ENCODE measurements at regions not wholly inside any gene's neighbourhood (a gene's known extent, or its start where the extent isn't known, plus 50 kb on each side); places are given as distances from the start of the nearest gene placed in this dataset.

- TF ChIP-seq ZNF501 (tag by site-specific recombination; IDR thresholded peaks at IDR 0.05) (no peak), MEIS1 (CRISPR knock-in tag; IDR thresholded peaks at IDR 0.05; ENCODE audit: borderline replicate concordance) (0 out of 2 replicates have a peak, but pooled peaks have one; percentile 21), HOXD13 (CRISPR knock-in tag; IDR thresholded peaks at IDR 0.05; ENCODE audit: borderline replicate concordance) (0 out of 2 replicates have a peak, but pooled peaks have one; percentile 19), TRIM28 (IDR thresholded peaks at IDR 0.05; ENCODE audit: borderline replicate concordance, low read length) (peak; percentile 92), ZNF311 (tag by site-specific recombination; IDR thresholded peaks at IDR 0.05; ENCODE audit: borderline replicate concordance) (no peak), ZNF223 (tag by site-specific recombination; IDR thresholded peaks at IDR 0.05) (no peak), TCF7L2 (IDR thresholded peaks at IDR 0.05; ENCODE audit: borderline replicate concordance, low read depth, low read length) (peak; percentile 90)
- TF ChIP-seq, protein P1, sequence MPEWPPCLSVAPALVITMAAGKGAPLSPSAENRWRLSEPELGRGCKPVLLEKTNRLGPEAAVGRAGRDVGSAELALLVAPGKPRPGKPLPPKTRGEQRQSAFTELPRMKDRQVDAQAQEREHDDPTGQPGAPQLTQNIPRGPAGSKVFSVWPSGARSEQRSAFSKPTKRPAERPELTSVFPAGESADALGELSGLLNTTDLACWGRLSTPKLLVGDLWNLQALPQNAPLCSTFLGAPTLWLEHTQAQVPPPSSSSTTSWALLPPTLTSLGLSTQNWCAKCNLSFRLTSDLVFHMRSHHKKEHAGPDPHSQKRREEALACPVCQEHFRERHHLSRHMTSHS (tag by site-specific recombination; IDR thresholded peaks at IDR 0.05), result no peak
- H3K4me3 ChIP-seq (ENCODE audit: low read depth, low read length), result no peak overlapping the region
- H3K36me3 ChIP-seq (ENCODE audit: control insufficient read depth in 2 of 2, insufficient read depth in 1 of 2, low read length in 2 of 2), result no peaks in the 10 kb centered on the region
- no peaks in the 10 kb centered on the region for H3K9me3 ChIP-seq (ENCODE audit: control insufficient read depth, insufficient read depth, low read depth, low read length)
- no peaks in the 10 kb centered on the region for H3K4me1 ChIP-seq (ENCODE audit: control insufficient read depth, insufficient read depth, low read length)
- no peak overlapping the region for H3K27ac ChIP-seq (ENCODE audit: extremely low read depth, low read depth, low read length)
- ChIA-PET POLR2A (interaction anchor here (0.7 kb wide), 1 partner anchor 42 kb away, joined by 5 read pairs; no protein-coding TSS in a partner anchor), CTCF (no interaction called here)
These were observed 472.8 kb upstream of the ADARB2 start for GRCh38 chr10:2210088-2210487.

DNA sequence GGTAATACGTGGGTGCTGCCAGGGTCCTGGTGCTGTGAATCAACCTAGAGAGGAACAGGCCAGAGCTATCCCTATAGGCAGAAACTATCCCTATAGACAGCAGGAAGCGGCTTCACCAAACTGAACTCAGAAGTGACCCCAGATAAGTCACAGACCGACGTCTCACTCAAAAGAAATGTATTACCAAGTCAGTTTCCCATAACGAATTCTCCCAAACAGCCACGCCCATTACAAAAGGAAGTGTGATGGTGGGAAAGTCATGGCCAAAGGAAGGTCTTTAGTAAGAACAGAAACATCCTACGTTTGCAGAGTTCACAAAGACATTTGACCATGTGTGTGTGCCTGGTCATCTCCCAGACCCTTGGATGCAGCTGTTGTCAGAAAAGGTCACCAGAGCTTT is 470.8 kb upstream of the ADARB2 start:
- no peak overlapping the region for H3K27ac ChIP-seq (ENCODE audit: extremely low read depth, low read depth, low read length)
- POLR2A ChIA-PET, result no interaction called here
- CTCF ChIA-PET, result no interaction called here

GRCh38 chr10:2207246-2207922 is 470.1 kb upstream of the ADARB2 start:
- CTCF ChIA-PET, result no interaction called here
- Histone ChIP-seq H3K36me3 (ENCODE audit: control insufficient read depth in 2 of 2, insufficient read depth in 1 of 2, low read length in 2 of 2) (no peaks in the 10 kb centered on the region), H3K9me3 (ENCODE audit: control insufficient read depth, insufficient read depth, low read depth, low read length) (no peaks in the 10 kb centered on the region), H3K4me3 (ENCODE audit: low read depth, low read length) (no peak overlapping the region), H3K27ac (ENCODE audit: extremely low read depth, low read depth, low read length) (no peak overlapping the region), H3K4me1 (ENCODE audit: control insufficient read depth, insufficient read depth, low read length) (no peaks in the 10 kb centered on the region)
- POLR2A ChIA-PET, result no interaction called here
- TF ChIP-seq ZNF677 (tag by site-specific recombination; IDR thresholded peaks at IDR 0.05) (no peak), ZNF202 (tag by site-specific recombination; IDR thresholded peaks at IDR 0.05; ENCODE audit: borderline replicate concordance) (no peak), YY2 (tag by site-specific recombination; IDR thresholded peaks at IDR 0.05) (no peak), ZNF221 (tag by site-specific recombination; IDR thresholded peaks at IDR 0.05; ENCODE audit: borderline replicate concordance) (no peak), ZNF560 (tag by site-specific recombination; IDR thresholded peaks at IDR 0.05; ENCODE audit: borderline replicate concordance) (no peak), ZNF585B (tag by site-specific recombination; IDR thresholded peaks at IDR 0.05) (no peak)

More for the DNA sequence above, 470.8 kb upstream of the ADARB2 start:
- H3K4me1 ChIP-seq (ENCODE audit: control insufficient read depth, insufficient read depth, low read length), result no peaks in the 10 kb centered on the region
- no peak for TF ChIP-seq ZNF302 (tag by site-specific recombination; IDR thresholded peaks at IDR 0.05; ENCODE audit: low read depth)
- no peak for TF ChIP-seq ZNF341 (tag by site-specific recombination; IDR thresholded peaks at IDR 0.05; ENCODE audit: low read depth)
- TF ChIP-seq ZNF555 (tag by site-specific recombination; conservative IDR thresholded peaks at IDR 0.05), result no peak
- H3K36me3 ChIP-seq (ENCODE audit: control insufficient read depth in 2 of 2, insufficient read depth in 1 of 2, low read length in 2 of 2), result no peaks in the 10 kb centered on the region
- H3K4me3 ChIP-seq (ENCODE audit: low read depth, low read length), result no peak overlapping the region
- no peaks in the 10 kb centered on the region for H3K9me3 ChIP-seq (ENCODE audit: control insufficient read depth, insufficient read depth, low read depth, low read length)

GRCh38 chr10:2205406-2205805 is 468.1 kb upstream of the ADARB2 start:
- no peak overlapping the region for H3K4me3 ChIP-seq (ENCODE audit: low read depth, low read length)
- ChIA-PET CTCF (no interaction called here), POLR2A (no interaction called here)
- H3K4me1 ChIP-seq (ENCODE audit: control insufficient read depth, insufficient read depth, low read length), result no peaks in the 10 kb centered on the region
- no peak overlapping the region for H3K27ac ChIP-seq (ENCODE audit: extremely low read depth, low read depth, low read length)
- H3K9me3 ChIP-seq (ENCODE audit: control insufficient read depth, insufficient read depth, low read depth, low read length), result no peaks in the 10 kb centered on the region
- no peaks in the 10 kb centered on the region for H3K36me3 ChIP-seq (ENCODE audit: control insufficient read depth in 2 of 2, insufficient read depth in 1 of 2, low read length in 2 of 2)
- TF ChIP-seq ZBTB21 (tag by site-specific recombination; IDR thresholded peaks at IDR 0.05) (no peak), ZNF791 (tag by site-specific recombination; IDR thresholded peaks at IDR 0.05) (no peak), ZBTB6 (tag by site-specific recombination; IDR thresholded peaks at IDR 0.05) (no peak), ZNF837 (tag by site-specific recombination; IDR thresholded peaks at IDR 0.05) (no peak), ZNF596 (tag by site-specific recombination; IDR thresholded peaks at IDR 0.05) (no peak), ZNF585B (tag by site-specific recombination; IDR thresholded peaks at IDR 0.05) (no peak), ZNF707 (tag by site-specific recombination; IDR thresholded peaks at IDR 0.05) (no peak)
- TF ChIP-seq, protein P2, sequence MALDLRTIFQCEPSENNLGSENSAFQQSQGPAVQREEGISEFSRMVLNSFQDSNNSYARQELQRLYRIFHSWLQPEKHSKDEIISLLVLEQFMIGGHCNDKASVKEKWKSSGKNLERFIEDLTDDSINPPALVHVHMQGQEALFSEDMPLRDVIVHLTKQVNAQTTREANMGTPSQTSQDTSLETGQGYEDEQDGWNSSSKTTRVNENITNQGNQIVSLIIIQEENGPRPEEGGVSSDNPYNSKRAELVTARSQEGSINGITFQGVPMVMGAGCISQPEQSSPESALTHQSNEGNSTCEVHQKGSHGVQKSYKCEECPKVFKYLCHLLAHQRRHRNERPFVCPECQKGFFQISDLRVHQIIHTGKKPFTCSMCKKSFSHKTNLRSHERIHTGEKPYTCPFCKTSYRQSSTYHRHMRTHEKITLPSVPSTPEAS (tag by site-specific recombination; IDR thresholded peaks at IDR 0.05), result no peak
- TF ChIP-seq, protein P3, sequence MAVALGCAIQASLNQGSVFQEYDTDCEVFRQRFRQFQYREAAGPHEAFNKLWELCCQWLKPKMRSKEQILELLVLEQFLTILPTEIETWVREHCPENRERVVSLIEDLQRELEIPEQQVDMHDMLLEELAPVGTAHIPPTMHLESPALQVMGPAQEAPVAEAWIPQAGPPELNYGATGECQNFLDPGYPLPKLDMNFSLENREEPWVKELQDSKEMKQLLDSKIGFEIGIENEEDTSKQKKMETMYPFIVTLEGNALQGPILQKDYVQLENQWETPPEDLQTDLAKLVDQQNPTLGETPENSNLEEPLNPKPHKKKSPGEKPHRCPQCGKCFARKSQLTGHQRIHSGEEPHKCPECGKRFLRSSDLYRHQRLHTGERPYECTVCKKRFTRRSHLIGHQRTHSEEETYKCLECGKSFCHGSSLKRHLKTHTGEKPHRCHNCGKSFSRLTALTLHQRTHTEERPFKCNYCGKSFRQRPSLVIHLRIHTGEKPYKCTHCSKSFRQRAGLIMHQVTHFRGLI (tag by site-specific recombination; IDR thresholded peaks at IDR 0.05), result no peak
